ENCODE measurements at regions not wholly inside any gene's neighbourhood (a gene's known extent, or its start where the extent isn't known, plus 50 kb on each side); places are given as distances from the start of the nearest gene placed in this dataset.

GRCh38 chr11:38330578-38330977 lies 1732.5 kb upstream of the RAG2 start:
- TF ChIP-seq CTCF (IDR thresholded peaks at IDR 0.05 in 2 of 3, conservative IDR thresholded peaks at IDR 0.05 in 1 of 3; ENCODE audit: control insufficient read depth in 2 of 3, extremely low read depth in 1 of 3, insufficient read depth in 1 of 3, low read depth in 3 of 3, low read length in 3 of 3), result no peak
- no peak for TF ChIP-seq SPI1 (IDR thresholded peaks at IDR 0.05; ENCODE audit: borderline replicate concordance, insufficient read depth, low read depth, low read length)

All from GM12878 (cell line).